Astrocyte (in vitro differentiated cells and primary cell): ENCODE measurements at regions not wholly inside any gene's neighbourhood (a gene's known extent, or its start where the extent isn't known, plus 50 kb on each side); places are given as distances from the start of the nearest gene placed in this dataset.

Experiments used
- DNase-seq: peaks from one replicate; pipeline ENCODE4 v3.0.0-alpha.2; 2010; ENCODE audit warnings: low read depth
- FAIRE-seq: peaks from 2 replicates; lab custom pipeline; 2011; peaks lifted over from hg19 to GRCh38; lab: Jason Lieb, UNC
- H2AFZ ChIP-seq: 2 replicates; pipeline ENCODE4 v1.6.0; 2012; ENCODE audit warnings: low read depth, low read length, inconsistent platforms
- H3K27ac ChIP-seq: 2 replicates; pipeline ENCODE4 v1.5.1; 2011; ENCODE audit warnings: low read depth, low read length, inconsistent platforms
- H3K27me3 ChIP-seq: 2 replicates; pipeline ENCODE4 v1.6.0; 2011; ENCODE audit warnings: low read length, inconsistent platforms; ENCODE audit not compliant: insufficient read depth
- H3K36me3 ChIP-seq: 2 replicates; pipeline ENCODE4 v1.5.1; 2011; ENCODE audit warnings: low read length, inconsistent platforms; ENCODE audit not compliant: insufficient read depth
- H3K4me1 ChIP-seq: 2 replicates; pipeline ENCODE4 v1.5.1; 2011; ENCODE audit warnings: low read length, inconsistent platforms; ENCODE audit not compliant: insufficient read depth
- H3K4me2 ChIP-seq: 2 replicates; pipeline ENCODE4 v1.6.0; 2012; ENCODE audit warnings: low read length, inconsistent platforms
- H3K4me3 ChIP-seq: 2 replicates; pipeline ENCODE4 v1.5.1; 2011; ENCODE audit warnings: low read depth, mild to moderate bottlenecking, low read length, inconsistent platforms; ENCODE audit not compliant: insufficient read depth
- H3K79me2 ChIP-seq: 2 replicates; pipeline ENCODE4 v1.6.0; 2012; ENCODE audit warnings: mild to moderate bottlenecking, low read length, inconsistent platforms; ENCODE audit not compliant: insufficient read depth
- H3K9ac ChIP-seq: 2 replicates; pipeline ENCODE4 v1.6.0; 2012; ENCODE audit warnings: mild to moderate bottlenecking, low read length, inconsistent platforms
- H3K9me3 ChIP-seq: 2 replicates; pipeline ENCODE4 v1.5.1; 2012; ENCODE audit warnings: low read depth, mild to moderate bottlenecking, low read length, inconsistent platforms; ENCODE audit not compliant: insufficient read depth
- H4K20me1 ChIP-seq: 2 replicates; pipeline ENCODE4 v1.6.0; 2012; ENCODE audit warnings: low read length, inconsistent platforms; ENCODE audit not compliant: insufficient read depth
- H3K27ac Mint-ChIP-seq: one replicate; pipeline ENCODE4 v1.8.0; 2021; ENCODE audit warnings: mild to moderate bottlenecking, mixed read lengths; ENCODE audit not compliant: unreplicated experiment
- H3K27me3 Mint-ChIP-seq: one replicate; pipeline ENCODE4 v1.8.0; 2021; ENCODE audit warnings: low read depth, mixed read lengths; ENCODE audit not compliant: unreplicated experiment
- H3K36me3 Mint-ChIP-seq: one replicate; pipeline ENCODE4 v1.8.0; 2021; ENCODE audit warnings: low read depth, mixed read lengths; ENCODE audit not compliant: unreplicated experiment
- H3K4me1 Mint-ChIP-seq: one replicate; pipeline ENCODE4 v1.8.0; 2021; ENCODE audit warnings: low read depth, mixed read lengths; ENCODE audit not compliant: unreplicated experiment
- H3K4me3 Mint-ChIP-seq: one replicate; pipeline ENCODE4 v1.8.0; 2021; ENCODE audit warnings: mild to moderate bottlenecking, moderate library complexity, mixed read lengths; ENCODE audit not compliant: unreplicated experiment
- H3K9me3 Mint-ChIP-seq: one replicate; pipeline ENCODE4 v1.8.0; 2021; ENCODE audit warnings: mild to moderate bottlenecking, mixed read lengths; ENCODE audit not compliant: unreplicated experiment
- CTCF ChIP-seq: IDR thresholded peaks from 2 replicates; pipeline ENCODE4 v1.5.1; 2011; ENCODE audit warnings: low read depth, mild to moderate bottlenecking, inconsistent platforms, low read length, moderate library complexity; ENCODE audit not compliant: insufficient read depth
- EZH2 ChIP-seq: IDR thresholded peaks from 2 replicates; pipeline ENCODE4 v1.6.1; 2012; ENCODE audit warnings: mild to moderate bottlenecking, low read length, inconsistent platforms; ENCODE audit not compliant: insufficient read depth

GRCh38 chr3:106836906-106837305 is 540.3 kb upstream of the CCDC54 start:
- Histone ChIP-seq H3K9ac (no peak overlapping the region), H3K9me3 (peaks cover 4% of the 10 kb centered on the region), H3K27ac (no peak overlapping the region), H2AFZ (no peak overlapping the region), H3K27me3 (no peaks in the 10 kb centered on the region), H4K20me1 (no peaks in the 10 kb centered on the region), H3K4me2 (peak overlapping the region; percentile 14), H3K4me3 (no peak overlapping the region), H3K79me2 (no peaks in the 10 kb centered on the region), H3K4me1 (no peaks in the 10 kb centered on the region), H3K36me3 (no peaks in the 10 kb centered on the region)
- peaks cover 4% of the 10 kb centered on the region for H3K36me3 Mint-ChIP-seq
- DNase-seq (no peak), FAIRE-seq (no peak)
- H3K27me3 Mint-ChIP-seq: no peaks in the 10 kb centered on the region
- peak overlapping the region; percentile 21 for H3K27ac Mint-ChIP-seq
- peaks cover 21% of the 10 kb centered on the region for H3K4me1 Mint-ChIP-seq
- H3K4me3 Mint-ChIP-seq: no peak overlapping the region
- peaks cover 12% of the 10 kb centered on the region for H3K9me3 Mint-ChIP-seq
- no peak for TF ChIP-seq EZH2
- TF ChIP-seq CTCF: no peak

GRCh38 chr3:106837616-106838015 is 539.6 kb upstream of the CCDC54 start:
- TF ChIP-seq EZH2 (no peak), CTCF (no peak)
- peak; percentile 55 for FAIRE-seq
- peak overlapping the region; percentile 12 for H3K4me3 Mint-ChIP-seq
- no peaks in the 10 kb centered on the region for H3K36me3 ChIP-seq
- no peaks in the 10 kb centered on the region for H3K9me3 ChIP-seq
- H3K4me1 ChIP-seq: no peaks in the 10 kb centered on the region
- no peak overlapping the region for H2AFZ ChIP-seq
- no peak overlapping the region for H3K4me3 ChIP-seq
- H3K4me1 Mint-ChIP-seq: peaks cover 28% of the 10 kb centered on the region
- no peaks in the 10 kb centered on the region for H4K20me1 ChIP-seq
- no peak overlapping the region for H3K27ac Mint-ChIP-seq
- H3K9me3 Mint-ChIP-seq: peaks cover 6% of the 10 kb centered on the region
- H3K79me2 ChIP-seq: no peaks in the 10 kb centered on the region
- no peaks in the 10 kb centered on the region for H3K36me3 Mint-ChIP-seq
- H3K27me3 ChIP-seq: no peaks in the 10 kb centered on the region
- H3K4me2 ChIP-seq: peak overlapping the region; percentile 14
- DNase-seq: no peak
- H3K27me3 Mint-ChIP-seq: no peaks in the 10 kb centered on the region
- H3K9ac ChIP-seq: no peak overlapping the region
- no peak overlapping the region for H3K27ac ChIP-seq

GRCh38 chr3:106839576-106840280 is 537.5 kb upstream of the CCDC54 start:
- Histone ChIP-seq H3K4me1 (no peaks in the 10 kb centered on the region), H3K27me3 (no peaks in the 10 kb centered on the region), H3K9me3 (no peaks in the 10 kb centered on the region), H3K4me3 (peak overlapping the region; percentile 6), H4K20me1 (no peaks in the 10 kb centered on the region), H3K4me2 (peak overlapping the region; percentile 78), H3K9ac (peak overlapping the region; percentile 20), H2AFZ (no peak overlapping the region), H3K36me3 (no peaks in the 10 kb centered on the region), H3K79me2 (no peaks in the 10 kb centered on the region), H3K27ac (peak overlapping the region; percentile 52)
- no peak for TF ChIP-seq EZH2
- TF ChIP-seq CTCF: no peak
- H3K9me3 Mint-ChIP-seq: peaks cover 3% of the 10 kb centered on the region
- peak; percentile 73 for DNase-seq
- no peaks in the 10 kb centered on the region for H3K36me3 Mint-ChIP-seq
- H3K27ac Mint-ChIP-seq: no peak overlapping the region
- H3K27me3 Mint-ChIP-seq: no peaks in the 10 kb centered on the region
- no peak overlapping the region for H3K4me3 Mint-ChIP-seq
- H3K4me1 Mint-ChIP-seq: peaks cover 31% of the 10 kb centered on the region
- peak; percentile 29 for FAIRE-seq
